ENCODE measurements at regions not wholly inside any gene's neighbourhood (a gene's known extent, or its start where the extent isn't known, plus 50 kb on each side); places are given as distances from the start of the nearest gene placed in this dataset.

DNA sequence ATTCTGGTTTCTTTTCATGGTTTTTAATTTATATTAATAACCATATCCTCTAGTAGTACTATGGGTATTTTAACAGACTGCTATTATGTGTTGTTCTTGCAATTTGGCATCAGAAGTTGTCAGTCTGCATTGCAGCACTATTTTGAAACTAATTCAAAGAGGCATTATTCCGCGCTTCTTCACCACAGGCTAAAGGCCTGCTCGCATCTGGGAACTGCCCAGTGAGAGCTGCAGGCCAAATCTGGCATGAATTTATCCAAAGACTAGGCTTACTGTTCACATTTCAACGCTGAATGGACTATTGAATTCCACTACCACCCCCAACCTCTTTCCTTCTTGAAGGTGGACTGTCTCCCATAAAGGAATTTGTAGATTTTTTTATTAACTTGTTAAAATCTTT, 310.4 kb upstream of the NR2F2 start:
- no peak for DNase-seq

DNA sequence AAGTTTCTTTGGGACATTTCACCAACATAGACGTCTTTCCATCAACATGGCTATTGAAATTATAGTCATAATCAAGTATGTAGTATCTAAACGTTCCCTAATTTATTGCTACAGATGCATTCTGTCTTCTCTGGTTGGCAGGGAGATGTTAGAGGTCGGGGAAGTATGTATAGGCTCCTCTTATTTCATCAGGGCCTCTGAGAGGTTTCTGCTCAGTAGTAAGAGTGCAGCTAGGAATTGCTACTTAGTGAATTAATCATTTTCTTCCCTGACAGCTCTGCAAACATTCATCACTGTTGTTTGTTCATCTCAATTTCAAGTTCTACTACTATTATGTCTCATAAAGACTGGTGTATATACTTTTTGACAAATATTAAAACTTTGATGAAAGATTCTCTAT, 309.7 kb upstream of the NR2F2 start:
- DNase-seq, result no peak

- DNase-seq, result no peak
Observed at GRCh38 chr15:96023081-96023480, 307.4 kb upstream of the NR2F2 start.

GRCh38 chr15:96027501-96027900, 303.0 kb upstream of the NR2F2 start:
- DNase-seq, result no peak

DNA sequence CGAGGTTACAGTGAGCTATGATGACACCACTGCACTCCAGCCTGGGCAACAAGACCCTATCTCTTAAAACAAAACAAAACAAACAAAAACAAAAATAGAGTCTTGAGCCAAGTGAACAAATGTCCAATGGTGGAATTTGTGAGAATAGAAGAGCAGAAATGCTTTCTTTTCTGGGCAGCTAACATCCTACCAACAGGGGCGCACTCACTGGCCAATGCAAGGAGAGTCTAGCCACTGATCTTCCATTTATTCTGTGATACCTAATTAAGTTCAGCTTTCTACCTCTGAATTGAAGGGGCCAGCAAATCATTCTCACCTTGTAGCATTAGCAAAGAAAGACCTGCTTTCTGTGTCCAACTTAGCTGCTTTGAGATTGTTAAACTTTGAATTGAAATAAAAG, 301.9 kb upstream of the NR2F2 start:
- DNase-seq, result no peak

DNA sequence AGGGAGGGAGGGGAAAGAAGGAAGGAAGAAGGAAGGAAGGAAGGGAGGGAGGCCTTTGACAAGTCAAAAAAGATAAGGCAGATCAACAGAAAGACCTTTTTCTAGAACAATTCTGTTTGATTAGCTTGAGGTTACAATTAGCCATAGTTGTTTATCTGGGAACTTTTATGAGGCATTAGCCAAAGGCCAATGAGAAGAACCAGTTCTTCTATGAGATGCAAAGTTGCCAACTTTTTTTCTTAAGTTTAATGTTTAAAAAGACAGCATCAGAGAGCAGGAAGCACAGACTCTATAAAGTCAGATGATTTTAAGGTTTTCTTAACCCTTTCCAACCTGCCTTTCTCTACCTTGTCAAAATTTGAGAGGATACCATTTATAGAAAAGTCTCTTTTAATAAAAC, 301.3 kb upstream of the NR2F2 start:
- DNase-seq, result no peak

DNA sequence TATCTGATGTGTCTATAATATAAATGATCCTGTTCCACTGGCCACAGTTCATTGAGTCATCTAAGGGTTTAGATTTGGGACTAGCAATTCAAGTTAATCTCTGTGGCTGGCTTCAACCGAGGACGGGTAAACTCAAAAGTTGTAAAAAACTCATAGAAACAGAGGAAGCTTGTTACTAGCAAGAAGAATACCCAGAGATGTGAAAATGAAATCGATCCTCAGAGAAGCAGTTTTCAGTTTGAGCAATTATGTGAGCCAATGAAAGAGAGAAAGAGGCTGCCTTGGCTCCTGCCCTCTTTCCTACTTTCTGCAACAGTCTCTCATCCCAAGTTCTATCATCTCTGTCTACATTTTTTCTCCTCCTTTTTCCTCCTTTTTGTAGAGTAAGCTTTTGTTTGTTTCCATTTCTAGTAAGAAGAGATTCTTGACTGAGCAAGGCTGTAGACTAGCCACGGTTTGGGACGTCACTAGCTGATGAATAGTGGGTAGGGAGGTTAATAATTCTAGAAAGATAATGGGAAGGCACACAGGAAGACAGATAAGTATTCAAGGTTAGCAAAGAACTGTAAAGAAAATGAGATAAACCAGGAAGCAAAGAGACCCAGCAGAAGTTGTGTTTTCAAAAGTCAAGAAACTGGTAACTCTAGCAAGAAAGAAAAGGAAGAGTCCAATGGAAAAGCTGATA, 298.9 kb upstream of the NR2F2 start:
- no peak for DNase-seq

DNA sequence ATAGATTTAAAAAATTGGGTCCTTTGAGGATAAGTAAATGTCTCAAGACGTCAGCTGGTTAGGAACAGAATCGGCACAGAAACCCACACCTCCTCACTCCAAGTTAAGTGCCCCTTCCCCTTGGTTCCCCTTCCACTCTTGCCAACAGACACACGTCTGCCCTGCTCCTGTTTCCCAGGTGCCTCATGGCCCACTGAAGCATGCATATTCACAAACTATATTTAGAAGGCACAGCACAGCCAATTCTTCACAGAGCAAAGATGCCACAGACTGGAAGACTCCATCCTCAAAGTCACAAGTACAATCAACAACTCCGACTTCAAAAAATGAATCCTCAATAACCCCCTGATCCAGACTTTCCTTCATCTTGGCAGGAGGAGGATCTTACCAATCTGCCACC, 295.4 kb upstream of the NR2F2 start:
- DNase-seq, result no peak

GRCh38 chr15:96035635-96036034, 294.9 kb upstream of the NR2F2 start:
- DNase-seq, result no peak

- DNase-seq, result peak; percentile 27
Observed at GRCh38 chr15:96037584-96037983, 292.9 kb upstream of the NR2F2 start.

- no peak for DNase-seq
Observed at GRCh38 chr15:96038131-96038530, 292.4 kb upstream of the NR2F2 start.

DNA sequence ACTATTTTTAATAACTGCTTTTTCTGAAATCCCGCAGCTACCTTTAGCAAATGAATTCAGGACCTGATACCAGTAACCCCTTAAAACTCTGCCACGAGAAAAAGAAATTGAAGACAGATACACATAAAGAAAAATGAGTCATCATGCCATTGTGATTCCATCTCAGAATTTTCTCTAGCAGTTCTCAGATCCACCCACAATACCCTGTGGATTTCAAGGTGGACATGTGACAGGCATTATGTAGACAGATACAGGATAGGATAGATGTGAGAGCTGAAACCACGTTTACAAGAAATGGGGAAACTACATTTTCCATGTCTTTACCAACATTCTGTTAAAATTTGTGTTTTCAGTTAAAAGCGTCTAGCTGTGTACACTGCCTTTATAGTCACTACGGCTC, 291.9 kb upstream of the NR2F2 start:
- peak; percentile 42 for DNase-seq

DNA sequence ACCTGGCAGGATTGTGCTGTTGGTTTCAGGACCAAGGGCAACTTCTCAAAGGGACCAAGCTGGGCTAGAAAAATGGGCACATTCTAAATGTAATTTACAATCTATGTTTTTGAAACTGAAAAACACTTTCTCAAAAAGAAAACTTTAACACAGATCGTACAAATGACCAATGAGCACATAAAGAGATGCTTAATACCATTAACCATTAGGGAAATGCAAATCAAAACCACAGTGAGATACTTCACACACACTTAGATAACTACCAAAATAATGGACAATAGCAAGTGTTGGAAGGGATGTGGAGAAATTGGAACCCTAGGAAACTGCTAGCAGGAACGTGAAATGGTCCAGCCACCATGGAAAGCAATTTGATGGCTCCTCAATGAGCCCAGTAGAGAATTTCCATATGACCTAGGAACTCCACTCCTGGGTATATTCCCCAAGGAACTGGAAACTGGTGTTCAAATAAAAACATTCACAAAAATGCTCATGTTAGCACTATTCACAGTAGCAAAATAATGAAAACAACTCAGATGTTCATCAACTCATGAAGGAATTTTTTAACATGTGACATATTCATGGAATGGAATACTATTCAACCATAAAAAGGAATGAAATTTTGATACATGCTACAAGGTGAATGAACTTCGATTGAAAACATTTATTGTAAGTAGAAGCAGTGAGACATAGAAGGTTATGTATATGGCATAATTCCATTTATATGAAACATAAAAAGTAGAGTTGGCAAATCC, 288.3 kb upstream of the NR2F2 start:
- DNase-seq, result no peak

- DNase-seq, result no peak
Observed at GRCh38 chr15:96042734-96043224, 287.7 kb upstream of the NR2F2 start.

GRCh38 chr15:96043591-96044171, 286.8 kb upstream of the NR2F2 start:
- no peak for DNase-seq

DNA sequence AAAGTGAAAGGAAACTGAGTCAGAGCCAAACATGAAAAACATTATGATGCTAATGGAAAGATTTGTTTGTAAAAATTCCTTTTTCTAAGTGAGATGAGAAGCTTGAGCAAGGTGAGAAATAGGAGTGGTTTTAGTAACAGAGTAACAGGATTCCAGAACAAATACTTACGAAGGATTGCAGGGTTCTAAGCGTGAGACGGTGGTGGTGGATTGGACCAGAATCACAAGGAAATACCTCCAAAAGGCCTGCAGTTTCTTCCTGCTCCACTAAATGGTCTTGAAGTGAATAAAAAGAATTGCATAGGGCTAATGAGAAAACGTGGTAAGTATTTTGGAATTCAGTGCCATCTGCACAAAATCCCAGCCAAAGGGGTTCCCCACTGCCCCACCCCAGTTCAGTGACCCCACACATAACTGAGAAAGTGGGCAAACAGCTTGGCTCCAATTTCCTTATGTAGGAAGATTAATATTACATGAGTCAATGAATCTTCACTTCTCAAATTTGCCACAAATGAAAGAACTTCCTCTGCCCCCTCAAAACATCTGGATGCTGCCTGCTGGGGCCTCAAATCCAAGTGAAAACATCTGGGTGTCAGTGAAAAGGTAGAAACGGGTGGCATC, 283.8 kb upstream of the NR2F2 start:
- peak; percentile 42 for DNase-seq

GRCh38 chr15:96047255-96047931, 283.1 kb upstream of the NR2F2 start:
- DNase-seq, result peak; percentile 97

DNA sequence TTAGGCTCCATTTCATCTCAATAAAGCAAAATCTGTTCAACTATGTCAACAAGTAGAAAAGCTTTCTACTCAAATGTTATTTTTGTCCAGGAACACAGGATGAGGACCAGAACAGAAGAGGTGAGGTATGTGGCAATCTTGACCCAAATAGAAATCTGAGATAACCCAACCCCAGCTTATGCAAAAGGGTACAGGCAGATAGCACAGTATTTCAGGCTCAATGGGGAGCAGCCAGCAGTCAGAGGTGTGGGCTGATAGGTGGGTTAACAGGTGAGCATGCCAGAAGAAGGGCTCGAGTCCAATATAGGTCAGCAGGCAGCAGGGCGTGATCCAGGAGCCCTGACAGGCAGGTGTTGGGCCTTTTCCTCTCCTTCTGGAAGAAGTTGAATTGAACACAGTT, 281.2 kb upstream of the NR2F2 start:
- no peak for DNase-seq

DNA sequence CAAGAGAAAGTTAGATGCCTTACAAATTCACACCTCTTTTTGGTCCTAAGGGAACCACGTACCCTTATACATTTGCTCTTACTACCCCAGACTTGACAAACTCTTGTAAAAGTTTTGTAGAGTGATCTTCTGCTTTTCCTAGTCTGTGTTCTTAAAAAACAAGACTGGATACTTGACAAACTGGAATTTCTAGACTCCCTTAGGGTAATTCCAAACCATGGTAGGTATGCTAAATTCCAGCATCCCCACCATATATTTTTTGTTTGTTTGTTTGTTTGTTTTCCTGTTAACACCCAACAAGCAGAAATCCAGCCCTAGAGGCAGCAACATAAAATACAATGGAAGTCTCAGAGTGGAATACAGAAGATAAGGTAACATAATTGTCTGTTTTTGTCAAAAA, 280.7 kb upstream of the NR2F2 start:
- no peak for DNase-seq

DNA sequence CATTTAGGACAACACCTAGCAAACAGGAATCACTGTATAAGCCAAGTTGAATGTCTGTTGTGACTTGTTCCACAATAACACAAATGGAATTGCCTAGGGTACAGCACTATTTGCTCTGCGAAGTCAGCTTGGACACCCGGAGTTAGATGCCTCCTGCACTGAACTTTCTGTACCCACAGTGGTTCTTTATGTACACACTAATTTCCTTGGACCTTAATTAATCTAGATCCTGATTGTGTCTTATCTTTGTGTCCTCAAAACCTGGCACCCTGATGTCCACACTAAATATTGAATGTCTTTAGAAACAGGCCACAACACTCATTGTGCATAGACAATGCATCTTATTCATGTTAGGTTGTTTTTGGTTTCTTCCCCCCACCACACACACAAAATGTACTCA, 278.9 kb upstream of the NR2F2 start:
- DNase-seq, result no peak

GRCh38 chr15:96052154-96052553, 278.3 kb upstream of the NR2F2 start:
- DNase-seq, result no peak

DNA sequence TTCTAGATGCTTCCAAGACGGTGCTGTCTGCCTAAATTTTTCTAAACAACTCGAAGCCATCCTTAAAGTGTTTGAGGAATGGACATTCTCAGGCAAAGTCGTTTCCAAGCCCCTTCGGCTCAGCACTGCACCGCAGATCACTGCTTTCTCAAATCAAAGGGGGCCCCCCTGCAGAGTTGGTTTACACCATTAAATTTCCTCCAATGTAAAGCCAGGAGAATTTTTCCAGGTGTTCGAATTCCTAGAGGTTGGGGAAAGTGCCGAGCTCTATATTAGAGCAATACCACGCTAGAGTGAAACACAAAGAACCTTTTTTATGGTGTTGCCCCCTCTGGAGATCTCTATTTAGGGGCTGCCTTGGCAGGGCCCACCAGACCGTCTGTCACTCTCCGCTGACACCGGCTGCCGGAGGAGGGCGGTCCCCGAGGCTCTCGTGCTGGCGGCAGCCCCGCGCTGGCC, 277.9 kb upstream of the NR2F2 start:
- no peak for DNase-seq
